GM20000 (cell line): ENCODE measurements at regions not wholly inside any gene's neighbourhood (a gene's known extent, or its start where the extent isn't known, plus 50 kb on each side); places are given as distances from the start of the nearest gene placed in this dataset.

Experiments
- DNase-seq: peaks from one replicate; pipeline ENCODE4 v3.0.0; 2012; ENCODE audit warnings: low spot score
- CTCF ChIP-seq: IDR thresholded peaks from 2 replicates; pipeline ENCODE4 v1.5.1; 2012; ENCODE audit warnings: mild to moderate bottlenecking, control low read depth; ENCODE audit errors: extremely low read depth, missing control alignments

DNA sequence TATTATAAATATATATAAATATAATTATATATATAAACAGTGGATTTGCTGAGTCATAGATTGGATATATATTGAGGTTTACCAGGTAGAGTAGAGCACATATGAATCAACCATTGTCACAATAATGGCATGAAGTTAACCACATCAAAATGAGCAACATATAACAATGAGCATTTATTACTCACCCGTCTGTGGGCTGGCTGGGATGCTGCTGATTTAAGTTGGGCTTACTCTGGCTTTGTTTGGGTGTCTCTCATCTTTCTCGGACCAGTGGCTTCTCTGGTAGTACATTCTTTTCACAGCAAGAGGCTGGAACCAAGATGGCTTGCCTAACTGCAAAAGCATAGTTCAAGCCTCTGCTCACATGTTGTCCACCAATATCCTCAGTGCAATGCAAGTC, 111.7 kb upstream of the TAPT1 start:
- no peak for DNase-seq
- TF ChIP-seq CTCF = no peak

DNA sequence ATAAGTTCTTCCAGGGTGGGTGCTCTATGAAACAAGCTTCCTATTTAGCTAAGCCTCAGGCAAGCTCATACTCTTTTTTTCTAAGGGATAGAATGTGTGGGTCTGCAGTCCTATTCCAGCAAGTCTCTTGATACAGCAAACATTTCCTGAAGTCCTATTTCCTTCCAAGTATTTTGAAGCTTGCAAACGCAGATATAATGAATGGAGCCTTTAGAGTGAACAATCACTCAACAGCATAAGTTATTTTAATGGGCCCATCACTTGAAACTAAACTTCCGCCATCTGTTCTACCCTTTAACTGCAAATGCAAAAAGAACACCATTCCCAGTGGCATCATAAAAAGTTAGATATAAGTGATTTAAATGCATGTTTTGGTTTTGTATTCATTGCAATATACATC, 108.3 kb upstream of the TAPT1 start:
- no peak for TF ChIP-seq CTCF
- no peak for DNase-seq

- DNase-seq = no peak
Measured at GRCh38 chr4:16329797-16330134, 103.5 kb upstream of the TAPT1 start.

GRCh38 chr4:16329125-16329796, 103.0 kb upstream of the TAPT1 start:
- no peak for DNase-seq
- no peak for TF ChIP-seq CTCF

More at GRCh38 chr4:16329797-16330134, 103.5 kb upstream of the TAPT1 start:
- no peak for TF ChIP-seq CTCF

DNA sequence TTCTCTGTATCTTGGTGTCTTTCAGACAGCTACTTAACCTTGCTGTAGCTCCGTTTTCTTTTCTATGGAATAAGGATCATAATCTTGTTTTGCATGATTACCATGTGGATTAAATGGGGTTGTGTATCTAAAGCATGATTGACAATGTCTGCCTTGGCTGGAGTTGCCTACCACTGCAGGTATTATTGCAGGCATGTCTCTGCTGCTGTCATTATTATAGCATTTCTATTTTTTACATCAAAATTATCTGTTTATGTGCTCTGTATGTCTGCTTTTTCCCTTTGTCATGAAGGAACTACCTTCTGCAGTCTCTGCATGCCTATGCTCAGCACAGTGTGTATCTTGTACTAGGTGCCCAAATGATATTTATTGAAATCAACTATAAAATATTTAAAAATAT, 95.9 kb upstream of the TAPT1 start:
- DNase-seq = no peak
- no peak for TF ChIP-seq CTCF

DNA sequence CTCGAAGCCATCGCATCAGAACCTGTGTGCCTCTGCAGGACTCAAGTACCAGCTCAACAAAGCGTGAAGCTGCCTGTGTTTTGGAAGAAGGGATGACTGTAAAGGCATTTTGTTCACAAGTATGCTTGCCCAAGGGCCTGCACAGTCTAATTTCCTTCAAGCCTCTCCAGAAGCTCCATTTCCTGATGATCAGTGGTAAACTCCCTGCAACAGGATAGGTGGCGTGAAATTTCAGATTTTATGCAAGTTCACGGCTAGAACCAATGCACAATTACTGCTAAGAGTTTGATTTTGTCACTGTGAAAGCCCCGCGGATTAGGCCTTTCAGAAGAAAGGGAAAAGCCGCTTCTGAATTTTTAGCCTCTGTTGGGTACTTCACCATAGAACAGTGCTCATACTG, 89.2 kb upstream of the TAPT1 start:
- TF ChIP-seq CTCF = no peak
- no peak for DNase-seq

DNA sequence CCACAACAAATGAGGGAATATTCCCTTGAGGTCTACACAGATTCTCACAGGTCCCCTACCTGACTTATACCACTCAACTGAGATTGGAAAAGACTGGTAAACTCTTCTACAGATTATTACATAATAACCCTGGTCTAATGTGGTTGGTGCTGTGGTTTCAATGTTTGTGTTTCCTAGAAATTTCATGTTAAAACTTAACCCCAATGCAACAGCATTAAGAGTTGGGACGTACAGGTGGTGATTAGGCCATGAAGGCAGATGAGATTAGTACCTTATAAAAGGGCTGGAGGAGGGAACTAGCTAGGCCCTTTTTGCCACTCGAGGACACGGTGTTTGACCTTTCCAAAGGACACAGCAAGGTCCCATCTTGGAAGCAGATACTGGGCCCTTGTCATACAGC, 84.3 kb upstream of the TAPT1 start:
- DNase-seq = no peak
- no peak for TF ChIP-seq CTCF
